Lower leg skin (tissue), 3 donors: ENCODE measurements at regions not wholly inside any gene's neighbourhood (a gene's known extent, or its start where the extent isn't known, plus 50 kb on each side); places are given as distances from the start of the nearest gene placed in this dataset.

Source experiments
- CTCF ChIP-seq, 3 donors: fragments of 450-650 bp; IDR thresholded peaks; one replicate each; pipeline ENCODE4 v1.5.1; 2016; ENCODE audit warnings: antibody characterized with exemption in 3 of 3, mild to moderate bottlenecking in 3 of 3, moderate library complexity in 2 of 3
- POLR2A ChIP-seq, 2 donors: fragments of 450-650 bp; IDR thresholded peaks; one replicate each; pipeline ENCODE4 v1.6.1; 2016 to 2017; ENCODE audit warnings: antibody characterized with exemption in 2 of 2, mild to moderate bottlenecking in 1 of 2, moderate library complexity in 1 of 2

- TF ChIP-seq CTCF (IDR thresholded peaks at IDR 0.05) (no peak), POLR2A (IDR thresholded peaks at IDR 0.05) (no peak)
These were observed 77.9 kb upstream of the MID1 start for GRCh38 chrX:10698318-10698640.
